ENCODE measurements at regions not wholly inside any gene's neighbourhood (a gene's known extent, or its start where the extent isn't known, plus 50 kb on each side); places are given as distances from the start of the nearest gene placed in this dataset.

- no peak for TF ChIP-seq CTCF (IDR thresholded peaks at IDR 0.05)
- no peak for TF ChIP-seq EP300 (IDR thresholded peaks at IDR 0.05)
Measured at GRCh38 chr19:31892060-31892459, 453.4 kb upstream of the ZNF507 start.

Measured in esophagus muscularis mucosa (tissue), 3 donors.